ENCODE measurements at regions not wholly inside any gene's neighbourhood (a gene's known extent, or its start where the extent isn't known, plus 50 kb on each side); places are given as distances from the start of the nearest gene placed in this dataset.

GRCh38 chr9:119793218-119793617 lies 424.0 kb upstream of the BRINP1 start:
- Histone ChIP-seq H3K14ac (ENCODE audit: insufficient read depth, low read length) (no peak overlapping the region), H2AFZ (ENCODE audit: low read length) (no peak overlapping the region), H3K4me2 (ENCODE audit: insufficient read depth, insufficient read length, low read length) (no peak overlapping the region), H3K79me1 (ENCODE audit: insufficient read depth, low read depth, low read length, poor library complexity, severe bottlenecking) (no peaks in the 10 kb centered on the region), H2BK15ac (ENCODE audit: low read depth, low read length) (no peak overlapping the region), H4K91ac (ENCODE audit: insufficient read length, low read depth, low read length) (no peak overlapping the region), H3K9me3 (ENCODE audit: control insufficient read depth, low read depth, low read length) (no peaks in the 10 kb centered on the region), H2BK12ac (ENCODE audit: insufficient read length, low read depth, low read length) (no peak overlapping the region), H3K79me2 (ENCODE audit: insufficient read depth, low read length) (no peaks in the 10 kb centered on the region), H4K5ac (ENCODE audit: insufficient read length, low read depth, low read length) (no peak overlapping the region), H4K20me1 (ENCODE audit: control insufficient read depth, insufficient read depth, insufficient read length) (no peaks in the 10 kb centered on the region), H3K9ac (ENCODE audit: extremely low read depth, insufficient read length, low read length) (no peak overlapping the region), H3K23ac (ENCODE audit: insufficient read length, low read depth, low read length) (no peak overlapping the region), H3T11ph (ENCODE audit: low read length) (no peak overlapping the region), H3K4me1 (ENCODE audit: insufficient read depth, low read length) (no peaks in the 10 kb centered on the region), H2BK120ac (ENCODE audit: low read depth, low read length, poor library complexity, severe bottlenecking) (no peak overlapping the region), H3K4ac (ENCODE audit: low read depth, low read length) (no peak overlapping the region), H4K8ac (replicated peaks; ENCODE audit: insufficient read length, low read depth, low read length) (no peak overlapping the region), H3K27me3 (ENCODE audit: insufficient read depth, low read length) (no peaks in the 10 kb centered on the region), H2BK5ac (ENCODE audit: insufficient read length, low read length) (no peak overlapping the region), H3K18ac (ENCODE audit: insufficient read length, low read depth, low read length) (no peak overlapping the region), H2BK20ac (ENCODE audit: low read depth, low read length, poor library complexity, severe bottlenecking) (no peak overlapping the region), H3K56ac (ENCODE audit: insufficient read length, low read depth, low read length) (no peak overlapping the region), H2AK5ac (ENCODE audit: insufficient read length, low read length) (no peak overlapping the region), H3K23me2 (ENCODE audit: insufficient read length, low read depth, low read length, poor library complexity, severe bottlenecking) (no peaks in the 10 kb centered on the region), H3K27ac (ENCODE audit: insufficient read length, low read depth, low read length) (no peak overlapping the region)
- H3K27ac Mint-ChIP-seq: no peak overlapping the region
- TF ChIP-seq CTCF (conservative IDR thresholded peaks at IDR 0.05): no peak
- no peak for DNase-seq
- H3K36me3 Mint-ChIP-seq (ENCODE audit: insufficient read depth in 1 of 3, low read depth in 3 of 3): no peaks in the 10 kb centered on the region
- H3K4me3 Mint-ChIP-seq: no peak overlapping the region
- H3K4me1 Mint-ChIP-seq: peaks cover 0 to 3% of the 10 kb centered on the region in 2 experiments; a peak in 1 of 4 replicates
- H3K9me3 Mint-ChIP-seq: no peaks in the 10 kb centered on the region
- WGBS (ENCODE audit: extremely low coverage, insufficient read length, low lambda C conversion rate): no CpG with 5 or more reads among the region's 3 CpGs
- H3K27me3 Mint-ChIP-seq (ENCODE audit: low read depth): no peaks in the 10 kb centered on the region

All from H9 (cell line).